Spleen (tissue), 11 donors: ENCODE measurements at regions not wholly inside any gene's neighbourhood (a gene's known extent, or its start where the extent isn't known, plus 50 kb on each side); places are given as distances from the start of the nearest gene placed in this dataset.

ENCODE experiments used
- DNase-seq: peaks from one replicate; pipeline ENCODE4 v3.0.0-alpha.2; 2020
- H3K27ac ChIP-seq, 8 donors: fragments of 200-600 bp; sonication (generic) in 7 of 8; 1 replicate in 4 of 8; 2 replicates in 4 of 8; pipeline versions ENCODE4 v1.5.0 to v1.8.0; 2016 to 2021; ENCODE audit warnings: inconsistent platforms in 4 of 8, mild to moderate bottlenecking in 4 of 8, moderate library complexity in 1 of 8
- H3K27me3 ChIP-seq, 7 donors: fragments of 200-600 bp; sonication (generic) in 6 of 7; replicated peaks in 1 of 7; 1 replicate in 4 of 7; 2 replicates in 3 of 7; pipeline versions ENCODE4 v1.5.0 to v1.8.0; 2016 to 2021; ENCODE audit warnings: inconsistent platforms in 3 of 7, mild to moderate bottlenecking in 1 of 7
- H3K36me3 ChIP-seq, 6 donors: fragments of 200-600 bp; sonication (generic) in 5 of 6; 1 replicate in 4 of 6; 2 replicates in 2 of 6; pipeline versions ENCODE4 v1.5.0 to v1.8.0; 2016 to 2021; ENCODE audit warnings: inconsistent platforms in 2 of 6
- H3K4me1 ChIP-seq, 6 donors: fragments of 200-600 bp; sonication (generic) in 5 of 6; 1 replicate in 3 of 6; 2 replicates in 3 of 6; pipeline versions ENCODE4 v1.5.0 to v1.8.0; 2016 to 2021; ENCODE audit warnings: inconsistent platforms in 3 of 6
- H3K4me3 ChIP-seq, 8 donors: fragments of 200-600 bp; sonication (generic) in 7 of 8; 1 replicate in 4 of 8; 2 replicates in 4 of 8; pipeline versions ENCODE4 v1.5.0 to v1.8.0; 2016 to 2021; ENCODE audit warnings: inconsistent platforms in 4 of 8, mild to moderate bottlenecking in 4 of 8, moderate library complexity in 2 of 8
- H3K9me3 ChIP-seq, 8 donors: fragments of 200-600 bp; sonication (generic) in 7 of 8; 1 replicate in 4 of 8; 2 replicates in 4 of 8; pipeline versions ENCODE4 v1.5.0 to v1.8.0; 2016 to 2021; ENCODE audit warnings: inconsistent platforms in 4 of 8
- CTCF ChIP-seq, 11 experiments: fragments of 200-600 bp in 7 of 11; fragments of 450-650 bp in 4 of 11; sonication (generic) in 4 of 11; IDR thresholded peaks in 8 of 11; conservative IDR thresholded peaks in 3 of 11; 1 replicate in 7 of 11; 2 replicates in 4 of 11; pipeline versions ENCODE4 v1.4.0 to v1.8.0; 2016 to 2021; ENCODE audit warnings: antibody characterized with exemption in 11 of 11, inconsistent platforms in 4 of 11, mild to moderate bottlenecking in 1 of 11
- POLR2A ChIP-seq, 3 donors: fragments of 450-650 bp; IDR thresholded peaks; one replicate each; pipeline ENCODE4 v1.5.1; 2017; ENCODE audit warnings: antibody characterized with exemption in 3 of 3, mild to moderate bottlenecking in 1 of 3
- POLR2AphosphoS5 ChIP-seq, 3 donors: sonication (generic); formaldehyde crosslinking; IDR thresholded peaks; one replicate each; pipeline ENCODE4 v1.5.1; 2017; ENCODE audit warnings: antibody characterized with exemption in 3 of 3
- WGBS, 5 donors: extraction: QIAGEN DNeasy Blood & Tissue Kit in 3 of 5; methylation state at CpG; one replicate each; pipeline versions ENCODE4 v1.1.5 to v1.1.7; 2013 to 2018; 5-methylcytosine and 5-hydroxymethylcytosine counted together
- intact Hi-C: fragments of 100-400 bp; cut with DNase I; formaldehyde crosslinking; loops from one replicate; pipeline ENCODE4 v1.15.0; 2023; ENCODE audit warnings: low total_unique reads
- donor health status: healthy with polysubstance abuse.
- donor health status: DM: no; HTN: no; CAD: no; lungs with moderate emphysema.
- donor health status: DM: no; HTN: no; CAD: no.
- donor health status: Bipolar disorder and iron deficiency.
- donor health status: healthy.
- donor health status: DM: no; HTN: no; CAD: no.
- donor health status: DM: yes; HTN: yes; CAD: no.

GRCh38 chr4:35548921-35549320 lies 695.4 kb downstream of the ARAP2 start:
- intact Hi-C loops: no loop called here
- no peaks in the 10 kb centered on the region for H3K36me3 ChIP-seq
- WGBS, 5 donors: 86 to 94% (median 87%) methylated on average over 3 of the region's 3 CpGs
- H3K27ac ChIP-seq: no peak overlapping the region
- peaks cover 0 to 16% (median 2%) of the 10 kb centered on the region in 8 donors for H3K9me3 ChIP-seq
- TF ChIP-seq POLR2A (IDR thresholded peaks at IDR 0.05) (no peak), POLR2AphosphoS5 (IDR thresholded peaks at IDR 0.05) (no peak), CTCF (IDR thresholded peaks at IDR 0.05 in 8 of 11, conservative IDR thresholded peaks at IDR 0.05 in 3 of 11) (no peak)
- DNase-seq: no peak
- no peaks in the 10 kb centered on the region for H3K4me1 ChIP-seq
- H3K27me3 ChIP-seq: no peaks in the 10 kb centered on the region
- H3K4me3 ChIP-seq: no peak overlapping the region

GRCh38 chr4:35556387-35556786 lies 687.9 kb downstream of the ARAP2 start:
- H3K27me3 ChIP-seq: no peaks in the 10 kb centered on the region
- TF ChIP-seq POLR2A (IDR thresholded peaks at IDR 0.05) (no peak), POLR2AphosphoS5 (IDR thresholded peaks at IDR 0.05) (no peak), CTCF (IDR thresholded peaks at IDR 0.05 in 8 of 11, conservative IDR thresholded peaks at IDR 0.05 in 3 of 11) (no peak)
- H3K27ac ChIP-seq: no peak overlapping the region
- H3K9me3 ChIP-seq: peaks cover 0 to 26% (median 15%) of the 10 kb centered on the region in 8 donors
- no peak for DNase-seq
- intact Hi-C loops: no loop called here
- no peaks in the 10 kb centered on the region for H3K36me3 ChIP-seq
- no peak overlapping the region for H3K4me3 ChIP-seq
- 70 to 94% (median 86%) methylated on average over 1 of the region's 1 CpG for WGBS, 5 donors
- H3K4me1 ChIP-seq: no peaks in the 10 kb centered on the region

- no peak overlapping the region for H3K27ac ChIP-seq
- no peaks in the 10 kb centered on the region for H3K36me3 ChIP-seq
- WGBS, 5 donors: 89 to 95% (median 92%) methylated on average over 18 to 19 of the region's 19 CpGs
- no peaks in the 10 kb centered on the region for H3K4me1 ChIP-seq
- H3K27me3 ChIP-seq: no peaks in the 10 kb centered on the region
- H3K4me3 ChIP-seq: no peak overlapping the region
- peaks cover 0 to 26% (median 15%) of the 10 kb centered on the region in 8 donors for H3K9me3 ChIP-seq
- DNase-seq: no peak
- intact Hi-C loops: no loop called here
- TF ChIP-seq POLR2A (IDR thresholded peaks at IDR 0.05): no peak
- no peak for TF ChIP-seq CTCF (IDR thresholded peaks at IDR 0.05 in 8 of 11, conservative IDR thresholded peaks at IDR 0.05 in 3 of 11)
- TF ChIP-seq POLR2AphosphoS5 (IDR thresholded peaks at IDR 0.05): no peak
These were observed 684.6 kb downstream of the ARAP2 start for GRCh38 chr4:35559559-35560365.

- H3K4me1 ChIP-seq: no peaks in the 10 kb centered on the region
- H3K4me3 ChIP-seq: no peak overlapping the region
- no peaks in the 10 kb centered on the region for H3K36me3 ChIP-seq
- intact Hi-C loops: no loop called here
- no peaks in the 10 kb centered on the region for H3K27me3 ChIP-seq
- no peak overlapping the region for H3K27ac ChIP-seq
- WGBS, 5 donors: 52 to 78% (median 63%) methylated on average over 2 of the region's 2 CpGs
- TF ChIP-seq CTCF (IDR thresholded peaks at IDR 0.05 in 8 of 11, conservative IDR thresholded peaks at IDR 0.05 in 3 of 11) (no peak), POLR2AphosphoS5 (IDR thresholded peaks at IDR 0.05) (no peak), POLR2A (IDR thresholded peaks at IDR 0.05) (no peak)
- no peak for DNase-seq
- H3K9me3 ChIP-seq: peaks cover 0 to 26% (median 15%) of the 10 kb centered on the region in 8 donors
These were observed 681.5 kb downstream of the ARAP2 start for GRCh38 chr4:35562861-35563260.
